ENCODE measurements at regions not wholly inside any gene's neighbourhood (a gene's known extent, or its start where the extent isn't known, plus 50 kb on each side); places are given as distances from the start of the nearest gene placed in this dataset.

GRCh38 chr2:2875831-2876230, 501.8 kb downstream of the EIPR1 start:
- Histone ChIP-seq H3K9ac (ENCODE audit: low read depth, low read length) (no peak overlapping the region), H3K4me2 (ENCODE audit: low read depth, low read length) (no peak overlapping the region), H2AK9ac (replicated peaks; ENCODE audit: low read depth, low read length, poor library complexity) (no peak overlapping the region), H3K23ac (ENCODE audit: low read depth, low read length) (no peak overlapping the region), H4K5ac (ENCODE audit: low read depth, low read length) (no peak overlapping the region), H2BK5ac (ENCODE audit: low read depth, low read length, poor library complexity, severe bottlenecking) (no peak overlapping the region), H4K91ac (ENCODE audit: insufficient read depth, low read depth, low read length) (no peak overlapping the region), H3K9me1 (ENCODE audit: insufficient read depth, low read length) (no peaks in the 10 kb centered on the region), H3K36me3 (ENCODE audit: control insufficient read depth, insufficient read depth, low read length) (no peaks in the 10 kb centered on the region), H4K20me1 (ENCODE audit: insufficient read depth, low read length) (no peaks in the 10 kb centered on the region), H3K56ac (ENCODE audit: extremely low read depth, insufficient read depth, low read length) (no peak overlapping the region), H2BK120ac (ENCODE audit: low read depth, low read length) (no peak overlapping the region), H3K9me3 (ENCODE audit: control insufficient read depth, insufficient read depth, low read length) (peaks cover 52% of the 10 kb centered on the region), H3K4me1 (ENCODE audit: control insufficient read depth, insufficient read depth, low read length) (no peaks in the 10 kb centered on the region), H2AFZ (replicated peaks; ENCODE audit: low read length, poor library complexity) (no peak overlapping the region), H4K8ac (ENCODE audit: low read depth in 2 of 2, low read length in 2 of 2) (no peak overlapping the region), H3K4me3 (ENCODE audit: insufficient read depth, low read depth, low read length) (no peak overlapping the region), H3K27ac (ENCODE audit: insufficient read depth, low read length) (no peak overlapping the region), H3K14ac (replicated peaks; ENCODE audit: low read depth, low read length) (no peak overlapping the region), H3K27me3 (ENCODE audit: control insufficient read depth, insufficient read depth, low read length) (no peaks in the 10 kb centered on the region), H3K18ac (ENCODE audit: low read depth, low read length) (no peak overlapping the region), H2BK15ac (ENCODE audit: low read depth, low read length) (no peak overlapping the region), H3K79me1 (ENCODE audit: low read depth in 1 of 2, low read length in 2 of 2) (no peaks in the 10 kb centered on the region), H3K4ac (ENCODE audit: low read depth, low read length) (no peak overlapping the region), H2AK5ac (ENCODE audit: low read depth, low read length) (no peak overlapping the region), H2BK20ac (ENCODE audit: low read depth, low read length) (no peak overlapping the region)
- CTCF ChIA-PET = no interaction called here
- TF ChIP-seq SMC3 (IDR thresholded peaks at IDR 0.05; ENCODE audit: low read depth, low read length) = no peak
- no peak for TF ChIP-seq MXI1 (IDR thresholded peaks at IDR 0.05; ENCODE audit: borderline replicate concordance, low read depth, low read length)
- TF ChIP-seq, protein P1, sequence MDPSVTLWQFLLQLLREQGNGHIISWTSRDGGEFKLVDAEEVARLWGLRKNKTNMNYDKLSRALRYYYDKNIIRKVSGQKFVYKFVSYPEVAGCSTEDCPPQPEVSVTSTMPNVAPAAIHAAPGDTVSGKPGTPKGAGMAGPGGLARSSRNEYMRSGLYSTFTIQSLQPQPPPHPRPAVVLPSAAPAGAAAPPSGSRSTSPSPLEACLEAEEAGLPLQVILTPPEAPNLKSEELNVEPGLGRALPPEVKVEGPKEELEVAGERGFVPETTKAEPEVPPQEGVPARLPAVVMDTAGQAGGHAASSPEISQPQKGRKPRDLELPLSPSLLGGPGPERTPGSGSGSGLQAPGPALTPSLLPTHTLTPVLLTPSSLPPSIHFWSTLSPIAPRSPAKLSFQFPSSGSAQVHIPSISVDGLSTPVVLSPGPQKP (IDR thresholded peaks at IDR 0.05; ENCODE audit: borderline replicate concordance, low read depth, low read length) = no peak
- TF ChIP-seq RCOR1 (IDR thresholded peaks at IDR 0.05; ENCODE audit: insufficient replicate concordance, low read length) = no peak
- TF ChIP-seq NFE2L2 (IDR thresholded peaks at IDR 0.05; ENCODE audit: low read depth, low read length) = no peak
- TF ChIP-seq, protein P2, sequence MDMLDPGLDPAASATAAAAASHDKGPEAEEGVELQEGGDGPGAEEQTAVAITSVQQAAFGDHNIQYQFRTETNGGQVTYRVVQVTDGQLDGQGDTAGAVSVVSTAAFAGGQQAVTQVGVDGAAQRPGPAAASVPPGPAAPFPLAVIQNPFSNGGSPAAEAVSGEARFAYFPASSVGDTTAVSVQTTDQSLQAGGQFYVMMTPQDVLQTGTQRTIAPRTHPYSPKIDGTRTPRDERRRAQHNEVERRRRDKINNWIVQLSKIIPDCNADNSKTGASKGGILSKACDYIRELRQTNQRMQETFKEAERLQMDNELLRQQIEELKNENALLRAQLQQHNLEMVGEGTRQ (IDR thresholded peaks at IDR 0.05; ENCODE audit: low read depth, low read length) = no peak
- no peak for TF ChIP-seq CEBPB (IDR thresholded peaks at IDR 0.05; ENCODE audit: low read depth, low read length)
- no peak for TF ChIP-seq MAZ (IDR thresholded peaks at IDR 0.05; ENCODE audit: borderline replicate concordance, low read depth, low read length)
- no peak for TF ChIP-seq BHLHE40 (IDR thresholded peaks at IDR 0.05; ENCODE audit: low read depth, low read length)
- TF ChIP-seq RAD21 (IDR thresholded peaks at IDR 0.05; ENCODE audit: low read length) = no peak
- no peak for TF ChIP-seq FOS (IDR thresholded peaks at IDR 0.05; ENCODE audit: low read depth, low read length)
- no peak for TF ChIP-seq POLR2A (IDR thresholded peaks at IDR 0.05; ENCODE audit: low read depth, low read length)
- TF ChIP-seq, protein P3, sequence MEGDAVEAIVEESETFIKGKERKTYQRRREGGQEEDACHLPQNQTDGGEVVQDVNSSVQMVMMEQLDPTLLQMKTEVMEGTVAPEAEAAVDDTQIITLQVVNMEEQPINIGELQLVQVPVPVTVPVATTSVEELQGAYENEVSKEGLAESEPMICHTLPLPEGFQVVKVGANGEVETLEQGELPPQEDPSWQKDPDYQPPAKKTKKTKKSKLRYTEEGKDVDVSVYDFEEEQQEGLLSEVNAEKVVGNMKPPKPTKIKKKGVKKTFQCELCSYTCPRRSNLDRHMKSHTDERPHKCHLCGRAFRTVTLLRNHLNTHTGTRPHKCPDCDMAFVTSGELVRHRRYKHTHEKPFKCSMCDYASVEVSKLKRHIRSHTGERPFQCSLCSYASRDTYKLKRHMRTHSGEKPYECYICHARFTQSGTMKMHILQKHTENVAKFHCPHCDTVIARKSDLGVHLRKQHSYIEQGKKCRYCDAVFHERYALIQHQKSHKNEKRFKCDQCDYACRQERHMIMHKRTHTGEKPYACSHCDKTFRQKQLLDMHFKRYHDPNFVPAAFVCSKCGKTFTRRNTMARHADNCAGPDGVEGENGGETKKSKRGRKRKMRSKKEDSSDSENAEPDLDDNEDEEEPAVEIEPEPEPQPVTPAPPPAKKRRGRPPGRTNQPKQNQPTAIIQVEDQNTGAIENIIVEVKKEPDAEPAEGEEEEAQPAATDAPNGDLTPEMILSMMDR (conservative IDR thresholded peaks at IDR 0.05; ENCODE audit: low read depth, low read length) = no peak
- POLR2A ChIA-PET (ENCODE audit: unreplicated experiment) = no interaction called here
- no TSS peak for BruUV-seq (replicated peaks)
- intact Hi-C loops (cut with micrococcal nuclease) = no loop called here
- no peak for DNase-seq
- in situ Hi-C loops (cut with MboI; ENCODE audit: low sequenced_read_pairs) = no loop called here
- WGBS, 2 experiments (ENCODE audit: extremely low coverage in 2 of 2, insufficient read length in 1 of 2) = no CpG with 5 or more reads among the region's 6 CpGs
- no peak for ATAC-seq (ENCODE audit: low read depth)
- dilution Hi-C loops (cut with HindIII; ENCODE audit: low sequenced_read_pairs, unreplicated experiment) = no loop called here
